AG10803 (cell line): ENCODE measurements at regions not wholly inside any gene's neighbourhood (a gene's known extent, or its start where the extent isn't known, plus 50 kb on each side); places are given as distances from the start of the nearest gene placed in this dataset.

Source experiments
- DNase-seq: peaks from one replicate; pipeline ENCODE4 v3.0.0; 2010; ENCODE audit warnings: low read depth
- H3K4me3 ChIP-seq: 2 replicates; pipeline ENCODE4 v1.5.1; 2011; ENCODE audit warnings: mild to moderate bottlenecking, low read length, control low read depth
- TF ChIP-seq, protein P1 (sequence below): conservative IDR thresholded peaks from 2 replicates; pipeline ENCODE4 v1.5.1; 2011; ENCODE audit warnings: mild to moderate bottlenecking, low read length, control low read depth, inconsistent platforms

DNA sequence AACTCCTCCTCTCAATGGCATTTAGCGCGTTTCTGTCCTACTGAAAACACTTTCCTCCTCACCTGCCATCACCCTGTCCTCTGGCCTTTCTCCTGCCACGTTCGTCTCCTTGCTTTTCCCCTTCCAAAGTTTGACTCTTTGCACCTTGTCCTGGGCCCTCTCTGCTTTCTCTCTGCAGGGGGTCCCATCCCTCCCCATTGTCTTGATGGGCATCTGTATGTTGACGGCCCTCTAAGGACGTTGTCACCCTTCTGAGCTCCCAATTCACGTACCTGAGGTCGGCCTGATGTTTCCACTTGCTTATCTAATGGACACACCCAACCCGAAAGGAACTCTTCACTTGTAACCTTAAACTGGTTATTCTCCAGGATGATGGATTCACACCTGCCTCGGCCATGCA is 170.4 kb downstream of the WSCD1 start:
- no peak for DNase-seq
- H3K4me3 ChIP-seq, result no peak overlapping the region
- TF ChIP-seq, protein P1, sequence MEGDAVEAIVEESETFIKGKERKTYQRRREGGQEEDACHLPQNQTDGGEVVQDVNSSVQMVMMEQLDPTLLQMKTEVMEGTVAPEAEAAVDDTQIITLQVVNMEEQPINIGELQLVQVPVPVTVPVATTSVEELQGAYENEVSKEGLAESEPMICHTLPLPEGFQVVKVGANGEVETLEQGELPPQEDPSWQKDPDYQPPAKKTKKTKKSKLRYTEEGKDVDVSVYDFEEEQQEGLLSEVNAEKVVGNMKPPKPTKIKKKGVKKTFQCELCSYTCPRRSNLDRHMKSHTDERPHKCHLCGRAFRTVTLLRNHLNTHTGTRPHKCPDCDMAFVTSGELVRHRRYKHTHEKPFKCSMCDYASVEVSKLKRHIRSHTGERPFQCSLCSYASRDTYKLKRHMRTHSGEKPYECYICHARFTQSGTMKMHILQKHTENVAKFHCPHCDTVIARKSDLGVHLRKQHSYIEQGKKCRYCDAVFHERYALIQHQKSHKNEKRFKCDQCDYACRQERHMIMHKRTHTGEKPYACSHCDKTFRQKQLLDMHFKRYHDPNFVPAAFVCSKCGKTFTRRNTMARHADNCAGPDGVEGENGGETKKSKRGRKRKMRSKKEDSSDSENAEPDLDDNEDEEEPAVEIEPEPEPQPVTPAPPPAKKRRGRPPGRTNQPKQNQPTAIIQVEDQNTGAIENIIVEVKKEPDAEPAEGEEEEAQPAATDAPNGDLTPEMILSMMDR, result no peak

DNA sequence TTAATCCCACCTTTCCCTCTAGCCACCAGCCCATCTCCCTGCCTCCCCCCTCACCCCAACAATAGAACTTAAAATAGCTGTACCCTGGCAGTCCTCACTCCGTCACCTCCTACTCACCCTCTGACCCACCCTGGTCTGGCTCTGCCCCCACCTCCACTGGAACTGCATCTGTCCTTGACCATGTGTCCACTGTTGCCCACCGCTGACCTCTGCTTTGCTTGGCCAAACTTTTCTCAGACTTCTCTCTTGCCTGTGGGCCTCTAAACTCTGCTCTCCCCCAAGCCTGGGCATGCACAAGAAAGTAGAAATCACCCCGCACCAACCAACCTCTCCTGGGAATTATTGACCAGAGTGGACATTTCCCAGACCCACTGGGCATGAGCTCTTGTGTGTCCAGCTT is 169.8 kb downstream of the WSCD1 start:
- TF ChIP-seq, protein P1, result no peak
- no peak overlapping the region for H3K4me3 ChIP-seq
- DNase-seq, result no peak

DNA sequence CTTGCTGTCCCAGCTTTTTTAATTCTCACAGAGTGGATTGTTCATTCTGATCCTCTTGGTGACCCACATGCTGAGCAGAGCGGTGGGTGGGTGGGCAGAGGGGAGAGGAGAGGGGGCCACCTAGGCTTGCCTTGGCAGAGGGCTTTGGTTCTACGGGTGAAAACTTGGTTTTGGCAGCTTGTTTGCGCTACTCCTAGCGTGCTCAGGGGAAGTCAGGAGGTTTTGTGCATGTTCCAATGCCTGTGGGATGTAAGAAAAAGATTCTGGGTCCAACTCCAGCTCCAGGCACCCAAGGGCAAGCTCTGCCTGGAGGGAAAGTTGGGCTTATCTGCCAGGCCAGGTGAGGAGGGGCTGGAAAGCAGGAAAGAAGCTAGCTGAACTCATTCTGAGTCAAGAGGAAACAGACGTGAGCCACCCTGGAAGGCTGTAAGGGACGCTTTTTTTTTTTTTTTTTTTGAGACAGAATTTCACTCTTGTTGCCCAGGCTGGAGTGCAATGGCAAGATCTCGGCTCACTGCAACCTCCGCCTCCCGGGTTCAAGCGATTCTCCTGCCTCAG is 169.1 kb downstream of the WSCD1 start:
- TF ChIP-seq, protein P1, result no peak
- DNase-seq, result no peak
- H3K4me3 ChIP-seq, result no peak overlapping the region

DNA sequence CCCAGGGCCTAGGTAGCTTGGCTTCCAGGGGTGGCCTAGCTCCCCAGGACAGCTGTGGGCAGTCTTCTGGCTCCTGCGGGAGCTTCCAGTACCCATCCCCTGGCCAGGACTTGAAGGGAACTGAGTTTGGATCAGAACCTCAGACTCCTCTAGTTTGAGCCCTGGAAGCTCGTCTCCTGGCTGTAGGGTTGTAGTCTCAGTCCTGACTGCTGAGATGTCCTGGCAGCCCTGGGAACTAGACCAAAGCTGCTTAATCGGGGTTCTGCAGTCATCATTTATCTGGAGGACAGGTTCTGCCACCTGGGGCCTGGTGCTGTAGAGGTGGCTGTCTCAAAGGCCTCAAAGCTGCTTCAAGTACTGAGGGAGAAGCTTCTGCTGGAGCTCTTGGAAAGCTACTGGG is 163.7 kb downstream of the WSCD1 start:
- TF ChIP-seq, protein P1, result no peak
- DNase-seq, result no peak
- no peak overlapping the region for H3K4me3 ChIP-seq

DNA sequence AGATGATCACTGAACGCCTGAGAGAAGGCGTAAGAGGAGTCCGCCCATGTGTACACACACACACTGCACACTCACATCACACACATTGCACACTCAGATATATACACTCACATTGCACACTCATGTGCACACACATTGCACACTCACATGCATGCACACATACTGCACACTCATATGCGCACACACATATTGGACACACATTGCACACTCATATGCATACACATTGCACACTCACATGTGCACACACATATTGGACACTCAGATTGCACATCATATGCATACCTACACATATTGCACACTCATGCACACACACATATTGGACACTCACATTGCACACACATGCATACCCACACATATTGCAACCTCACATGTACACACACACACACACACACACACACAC is 163.2 kb downstream of the WSCD1 start:
- DNase-seq, result no peak
- H3K4me3 ChIP-seq, result no peak overlapping the region
- TF ChIP-seq, protein P1, result no peak

DNA sequence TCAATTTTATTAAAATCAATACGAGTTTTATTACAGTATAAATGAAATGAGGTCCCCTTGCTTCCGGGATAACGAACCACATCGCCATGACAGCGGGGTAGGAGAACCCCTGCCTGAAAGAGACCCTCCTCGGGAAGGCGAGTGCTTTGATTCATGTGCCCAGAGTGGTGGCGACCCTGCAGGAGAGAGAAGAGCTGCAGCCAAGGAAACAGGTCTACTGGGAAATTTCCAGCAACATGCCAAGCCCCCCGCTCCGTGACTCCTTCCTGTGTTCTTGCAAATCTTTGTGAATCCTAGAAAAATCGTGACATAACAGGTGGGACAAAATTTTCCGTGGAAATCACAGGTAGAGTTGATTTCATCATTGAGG is 162.5 kb downstream of the WSCD1 start:
- no peak for DNase-seq
- H3K4me3 ChIP-seq, result no peak overlapping the region
- TF ChIP-seq, protein P1, result no peak

DNA sequence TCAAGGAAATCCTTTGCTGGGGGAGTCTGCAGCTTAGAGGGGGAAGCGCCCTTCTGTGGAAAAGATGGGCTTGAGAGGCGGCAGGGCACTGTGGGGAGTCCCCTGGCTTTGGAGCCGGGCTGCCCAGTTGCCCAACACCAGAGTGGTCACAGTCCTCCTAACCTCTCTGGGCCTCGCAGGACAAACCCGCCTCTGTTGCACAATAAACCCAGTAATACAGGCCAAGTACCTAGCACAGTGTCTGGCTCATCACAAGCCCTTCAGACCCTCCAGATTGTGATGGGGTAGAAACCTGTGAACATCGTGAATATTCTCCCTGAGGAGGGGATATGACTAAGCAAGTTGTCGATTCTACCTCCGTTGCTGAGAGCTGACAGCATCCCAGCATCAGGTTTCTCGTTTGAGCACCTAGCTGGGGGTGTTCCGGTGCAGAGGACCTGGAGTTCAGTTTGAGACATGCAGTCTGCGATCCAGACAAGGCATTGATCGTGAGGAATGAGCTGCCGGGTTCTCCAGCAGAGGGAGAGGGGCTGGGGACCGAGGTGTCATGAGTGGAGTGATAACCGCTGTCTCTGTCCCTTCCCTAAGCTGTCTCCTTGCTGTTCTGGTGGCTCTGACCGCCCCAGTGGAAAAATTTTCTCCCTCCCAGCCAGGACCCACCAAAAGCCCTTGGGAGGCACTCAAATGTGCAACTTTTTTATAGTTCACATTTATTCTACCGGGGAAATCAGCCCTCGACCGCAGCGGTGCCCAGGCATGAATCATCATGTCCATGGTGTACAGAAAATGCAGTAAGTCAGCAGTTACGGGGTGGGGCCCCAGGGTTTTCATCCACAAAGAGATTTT is 161.9 kb downstream of the WSCD1 start:
- no peak for DNase-seq
- no peak overlapping the region for H3K4me3 ChIP-seq
- TF ChIP-seq, protein P1, result no peak
